ENCODE measurements at regions not wholly inside any gene's neighbourhood (a gene's known extent, or its start where the extent isn't known, plus 50 kb on each side); places are given as distances from the start of the nearest gene placed in this dataset.

DNA sequence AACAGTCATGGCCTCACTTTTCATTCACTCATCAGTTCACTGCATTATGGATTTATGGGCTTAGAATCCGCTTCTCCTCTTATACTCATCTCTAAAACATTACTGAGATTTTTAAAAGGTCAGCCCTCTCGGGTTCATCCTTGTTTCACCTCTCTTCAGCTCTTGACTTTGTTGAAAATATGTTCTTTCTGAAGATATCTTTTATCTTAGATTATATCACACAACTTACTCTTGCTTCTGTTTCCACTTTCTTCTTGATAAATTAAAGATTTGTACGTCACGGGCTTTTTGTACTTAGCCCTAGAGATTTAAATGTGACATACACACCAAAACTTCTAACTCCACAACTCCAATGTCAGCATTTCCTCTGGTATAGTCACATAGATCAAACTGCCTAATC lies 342.5 kb upstream of the TMEM229A start:
- no peak overlapping the region for H3K4me3 Mint-ChIP-seq
- TF ChIP-seq STAT1 (IDR thresholded peaks at IDR 0.05; ENCODE audit: unreplicated experiment) (no peak), CREB1 (CRISPR knock-in tag; IDR thresholded peaks at IDR 0.05; ENCODE audit: low read depth) (no peak), POLR2AphosphoS5 (IDR thresholded peaks at IDR 0.05; ENCODE audit: low read depth) (no peak), JUNB (IDR thresholded peaks at IDR 0.05; ENCODE audit: unreplicated experiment) (no peak), EZH2 (IDR thresholded peaks at IDR 0.05; ENCODE audit: low read depth, unreplicated experiment) (no peak)
- TF ChIP-seq, protein P1, sequence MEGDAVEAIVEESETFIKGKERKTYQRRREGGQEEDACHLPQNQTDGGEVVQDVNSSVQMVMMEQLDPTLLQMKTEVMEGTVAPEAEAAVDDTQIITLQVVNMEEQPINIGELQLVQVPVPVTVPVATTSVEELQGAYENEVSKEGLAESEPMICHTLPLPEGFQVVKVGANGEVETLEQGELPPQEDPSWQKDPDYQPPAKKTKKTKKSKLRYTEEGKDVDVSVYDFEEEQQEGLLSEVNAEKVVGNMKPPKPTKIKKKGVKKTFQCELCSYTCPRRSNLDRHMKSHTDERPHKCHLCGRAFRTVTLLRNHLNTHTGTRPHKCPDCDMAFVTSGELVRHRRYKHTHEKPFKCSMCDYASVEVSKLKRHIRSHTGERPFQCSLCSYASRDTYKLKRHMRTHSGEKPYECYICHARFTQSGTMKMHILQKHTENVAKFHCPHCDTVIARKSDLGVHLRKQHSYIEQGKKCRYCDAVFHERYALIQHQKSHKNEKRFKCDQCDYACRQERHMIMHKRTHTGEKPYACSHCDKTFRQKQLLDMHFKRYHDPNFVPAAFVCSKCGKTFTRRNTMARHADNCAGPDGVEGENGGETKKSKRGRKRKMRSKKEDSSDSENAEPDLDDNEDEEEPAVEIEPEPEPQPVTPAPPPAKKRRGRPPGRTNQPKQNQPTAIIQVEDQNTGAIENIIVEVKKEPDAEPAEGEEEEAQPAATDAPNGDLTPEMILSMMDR (conservative IDR thresholded peaks at IDR 0.05; ENCODE audit: low read depth in 2 of 2) = no peak
- TF ChIP-seq, protein P2, sequence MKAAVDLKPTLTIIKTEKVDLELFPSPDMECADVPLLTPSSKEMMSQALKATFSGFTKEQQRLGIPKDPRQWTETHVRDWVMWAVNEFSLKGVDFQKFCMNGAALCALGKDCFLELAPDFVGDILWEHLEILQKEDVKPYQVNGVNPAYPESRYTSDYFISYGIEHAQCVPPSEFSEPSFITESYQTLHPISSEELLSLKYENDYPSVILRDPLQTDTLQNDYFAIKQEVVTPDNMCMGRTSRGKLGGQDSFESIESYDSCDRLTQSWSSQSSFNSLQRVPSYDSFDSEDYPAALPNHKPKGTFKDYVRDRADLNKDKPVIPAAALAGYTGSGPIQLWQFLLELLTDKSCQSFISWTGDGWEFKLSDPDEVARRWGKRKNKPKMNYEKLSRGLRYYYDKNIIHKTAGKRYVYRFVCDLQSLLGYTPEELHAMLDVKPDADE (IDR thresholded peaks at IDR 0.05) = no peak
- TF ChIP-seq, protein P3, sequence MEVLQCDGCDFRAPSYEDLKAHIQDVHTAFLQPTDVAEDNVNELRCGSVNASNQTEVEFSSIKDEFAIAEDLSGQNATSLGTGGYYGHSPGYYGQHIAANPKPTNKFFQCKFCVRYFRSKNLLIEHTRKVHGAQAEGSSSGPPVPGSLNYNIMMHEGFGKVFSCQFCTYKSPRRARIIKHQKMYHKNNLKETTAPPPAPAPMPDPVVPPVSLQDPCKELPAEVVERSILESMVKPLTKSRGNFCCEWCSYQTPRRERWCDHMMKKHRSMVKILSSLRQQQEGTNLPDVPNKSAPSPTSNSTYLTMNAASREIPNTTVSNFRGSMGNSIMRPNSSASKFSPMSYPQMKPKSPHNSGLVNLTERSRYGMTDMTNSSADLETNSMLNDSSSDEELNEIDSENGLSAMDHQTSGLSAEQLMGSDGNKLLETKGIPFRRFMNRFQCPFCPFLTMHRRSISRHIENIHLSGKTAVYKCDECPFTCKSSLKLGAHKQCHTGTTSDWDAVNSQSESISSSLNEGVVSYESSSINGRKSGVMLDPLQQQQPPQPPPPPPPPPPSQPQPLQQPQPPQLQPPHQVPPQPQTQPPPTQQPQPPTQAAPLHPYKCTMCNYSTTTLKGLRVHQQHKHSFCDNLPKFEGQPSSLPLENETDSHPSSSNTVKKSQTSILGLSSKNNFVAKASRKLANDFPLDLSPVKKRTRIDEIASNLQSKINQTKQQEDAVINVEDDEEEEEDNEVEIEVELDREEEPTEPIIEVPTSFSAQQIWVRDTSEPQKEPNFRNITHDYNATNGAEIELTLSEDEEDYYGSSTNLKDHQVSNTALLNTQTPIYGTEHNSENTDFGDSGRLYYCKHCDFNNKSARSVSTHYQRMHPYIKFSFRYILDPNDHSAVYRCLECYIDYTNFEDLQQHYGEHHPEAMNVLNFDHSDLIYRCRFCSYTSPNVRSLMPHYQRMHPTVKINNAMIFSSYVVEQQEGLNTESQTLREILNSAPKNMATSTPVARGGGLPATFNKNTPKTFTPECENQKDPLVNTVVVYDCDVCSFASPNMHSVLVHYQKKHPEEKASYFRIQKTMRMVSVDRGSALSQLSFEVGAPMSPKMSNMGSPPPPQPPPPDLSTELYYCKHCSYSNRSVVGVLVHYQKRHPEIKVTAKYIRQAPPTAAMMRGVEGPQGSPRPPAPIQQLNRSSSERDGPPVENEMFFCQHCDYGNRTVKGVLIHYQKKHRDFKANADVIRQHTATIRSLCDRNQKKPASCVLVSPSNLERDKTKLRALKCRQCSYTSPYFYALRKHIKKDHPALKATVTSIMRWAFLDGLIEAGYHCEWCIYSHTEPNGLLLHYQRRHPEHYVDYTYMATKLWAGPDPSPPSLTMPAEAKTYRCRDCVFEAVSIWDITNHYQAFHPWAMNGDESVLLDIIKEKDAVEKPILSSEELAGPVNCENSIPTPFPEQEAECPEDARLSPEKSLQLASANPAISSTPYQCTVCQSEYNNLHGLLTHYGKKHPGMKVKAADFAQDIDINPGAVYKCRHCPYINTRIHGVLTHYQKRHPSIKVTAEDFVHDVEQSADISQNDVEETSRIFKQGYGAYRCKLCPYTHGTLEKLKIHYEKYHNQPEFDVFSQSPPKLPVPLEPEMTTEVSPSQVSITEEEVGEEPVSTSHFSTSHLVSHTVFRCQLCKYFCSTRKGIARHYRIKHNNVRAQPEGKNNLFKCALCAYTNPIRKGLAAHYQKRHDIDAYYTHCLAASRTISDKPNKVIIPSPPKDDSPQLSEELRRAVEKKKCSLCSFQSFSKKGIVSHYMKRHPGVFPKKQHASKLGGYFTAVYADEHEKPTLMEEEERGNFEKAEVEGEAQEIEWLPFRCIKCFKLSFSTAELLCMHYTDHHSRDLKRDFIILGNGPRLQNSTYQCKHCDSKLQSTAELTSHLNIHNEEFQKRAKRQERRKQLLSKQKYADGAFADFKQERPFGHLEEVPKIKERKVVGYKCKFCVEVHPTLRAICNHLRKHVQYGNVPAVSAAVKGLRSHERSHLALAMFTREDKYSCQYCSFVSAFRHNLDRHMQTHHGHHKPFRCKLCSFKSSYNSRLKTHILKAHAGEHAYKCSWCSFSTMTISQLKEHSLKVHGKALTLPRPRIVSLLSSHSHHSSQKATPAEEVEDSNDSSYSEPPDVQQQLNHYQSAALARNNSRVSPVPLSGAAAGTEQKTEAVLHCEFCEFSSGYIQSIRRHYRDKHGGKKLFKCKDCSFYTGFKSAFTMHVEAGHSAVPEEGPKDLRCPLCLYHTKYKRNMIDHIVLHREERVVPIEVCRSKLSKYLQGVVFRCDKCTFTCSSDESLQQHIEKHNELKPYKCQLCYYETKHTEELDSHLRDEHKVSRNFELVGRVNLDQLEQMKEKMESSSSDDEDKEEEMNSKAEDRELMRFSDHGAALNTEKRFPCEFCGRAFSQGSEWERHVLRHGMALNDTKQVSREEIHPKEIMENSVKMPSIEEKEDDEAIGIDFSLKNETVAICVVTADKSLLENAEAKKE (CRISPR knock-in tag; IDR thresholded peaks at IDR 0.05) = no peak

More for the DNA sequence above, 342.5 kb upstream of the TMEM229A start:
- Histone ChIP-seq H2AFZ (no peak overlapping the region), H3K4me3 (no peak overlapping the region), H3K36me3 (ENCODE audit: insufficient read depth) (no peaks in the 10 kb centered on the region), H3K4me1 (ENCODE audit: insufficient read depth) (no peaks in the 10 kb centered on the region), H3K27me3 (ENCODE audit: insufficient read depth) (no peaks in the 10 kb centered on the region), H3K79me2 (replicated peaks; ENCODE audit: insufficient read depth) (no peaks in the 10 kb centered on the region), H4K20me1 (replicated peaks; ENCODE audit: insufficient read depth) (no peaks in the 10 kb centered on the region), H3K4me2 (no peak overlapping the region), H3K27ac (ENCODE audit: low read depth) (no peak overlapping the region), H3F3A (replicated peaks; ENCODE audit: low read depth) (no peaks in the 10 kb centered on the region), H3K9me2 (ENCODE audit: insufficient read depth) (no peaks in the 10 kb centered on the region)
- Mint-ChIP-seq H3K27me3 (ENCODE audit: insufficient read depth, low read depth, poor library complexity) (no peaks in the 10 kb centered on the region), H3K36me3 (ENCODE audit: low read depth) (no peaks in the 10 kb centered on the region), H3K27ac (no peak overlapping the region), H3K4me1 (peaks cover 4% of the 10 kb centered on the region; the same call in 2 of the 3 replicates), H3K9me3 (no peaks in the 10 kb centered on the region)
- DNase-seq (ENCODE audit: low spot score) (no peak), ATAC-seq (no peak)

Data from GM23338 (cell line).